ENCODE measurements at regions not wholly inside any gene's neighbourhood (a gene's known extent, or its start where the extent isn't known, plus 50 kb on each side); places are given as distances from the start of the nearest gene placed in this dataset.
"Not testable (repeated sequence)": the region's sequence is repeated elsewhere in the genome, so short reads cannot be mapped to it uniquely, and the experiment has no call there.

- Histone ChIP-seq H3K79me2 (ENCODE audit: low read depth) (no peaks in the 10 kb centered on the region), H3K36me3 (ENCODE audit: low read depth) (no peaks in the 10 kb centered on the region), H4K20me1 (ENCODE audit: insufficient read depth) (no peaks in the 10 kb centered on the region), H2AFZ (no peak overlapping the region), H3K27ac (no peak overlapping the region), H3K4me2 (no peak overlapping the region), H3K4me1 (replicated peaks; ENCODE audit: insufficient read depth) (no peaks in the 10 kb centered on the region), H3K9me3 (ENCODE audit: insufficient read depth, low read depth) (no peaks in the 10 kb centered on the region), H3K9me2 (ENCODE audit: insufficient read depth) (no peaks in the 10 kb centered on the region), H3F3A (ENCODE audit: insufficient read depth, low read depth) (no peaks in the 10 kb centered on the region), H3K27me3 (ENCODE audit: insufficient read depth, low read depth) (peaks cover 8% of the 10 kb centered on the region; the same call in 1 of the 2 replicates), H3K4me3 (no peak overlapping the region)
- intact Hi-C loops (cut with micrococcal nuclease; ENCODE audit: unreplicated experiment): no loop called here
- ChIA-PET POLR2A (ENCODE audit: unreplicated experiment) (no interaction called here), CTCF (no interaction called here)
- TF ChIP-seq EZH2 (IDR thresholded peaks at IDR 0.05; ENCODE audit: low read depth) (no peak), CTCF (conservative IDR thresholded peaks at IDR 0.05) (no peak)
- no peak for DNase-seq
- no TSS peak for BruUV-seq (replicated peaks)
These were observed 112.6 kb upstream of the MPHOSPH6 start for GRCh38 chr16:82282662-82283061.

- H3K79me2 ChIP-seq (ENCODE audit: low read depth): no peaks in the 10 kb centered on the region
- H3K9me3 ChIP-seq (ENCODE audit: insufficient read depth, low read depth): no peaks in the 10 kb centered on the region
- H3K27me3 ChIP-seq (ENCODE audit: insufficient read depth, low read depth): 0 out of 2 replicates have a peak, but pooled peaks cover 10% of the 10 kb centered on the region
- no peaks in the 10 kb centered on the region for H3K4me1 ChIP-seq (replicated peaks; ENCODE audit: insufficient read depth)
- DNase-seq: no peak
- no peaks in the 10 kb centered on the region for H4K20me1 ChIP-seq (ENCODE audit: insufficient read depth)
- no peak for TF ChIP-seq EZH2 (IDR thresholded peaks at IDR 0.05; ENCODE audit: low read depth)
- no peak overlapping the region for H3K4me2 ChIP-seq
- intact Hi-C loops (cut with micrococcal nuclease; ENCODE audit: unreplicated experiment): no loop called here
- H3K36me3 ChIP-seq (ENCODE audit: low read depth): no peaks in the 10 kb centered on the region
- ChIA-PET CTCF (no interaction called here), POLR2A (ENCODE audit: unreplicated experiment) (no interaction called here)
- H3K9me2 ChIP-seq (ENCODE audit: insufficient read depth): no peaks in the 10 kb centered on the region
- H3K4me3 ChIP-seq: no peak overlapping the region
- no TSS peak for BruUV-seq (replicated peaks)
- H3F3A ChIP-seq (ENCODE audit: insufficient read depth, low read depth): no peaks in the 10 kb centered on the region
- no peak overlapping the region for H3K27ac ChIP-seq
- H2AFZ ChIP-seq: no peak overlapping the region
These were observed 111.5 kb upstream of the MPHOSPH6 start for GRCh38 chr16:82281544-82281943.

- no peaks in the 10 kb centered on the region for H3K4me1 ChIP-seq (replicated peaks; ENCODE audit: insufficient read depth)
- H3K9me3 ChIP-seq (ENCODE audit: insufficient read depth, low read depth): no peaks in the 10 kb centered on the region
- H4K20me1 ChIP-seq (ENCODE audit: insufficient read depth): no peaks in the 10 kb centered on the region
- TF ChIP-seq CTCF (conservative IDR thresholded peaks at IDR 0.05) (no peak), EZH2 (IDR thresholded peaks at IDR 0.05; ENCODE audit: low read depth) (no peak)
- H2AFZ ChIP-seq: no peak overlapping the region
- H3K27me3 ChIP-seq (ENCODE audit: insufficient read depth, low read depth): 0 out of 2 replicates have a peak, but pooled peaks cover 9% of the 10 kb centered on the region
- no peak for DNase-seq
- H3K79me2 ChIP-seq (ENCODE audit: low read depth): no peaks in the 10 kb centered on the region
- H3K27ac ChIP-seq: no peak overlapping the region
- no peaks in the 10 kb centered on the region for H3K9me2 ChIP-seq (ENCODE audit: insufficient read depth)
- no peaks in the 10 kb centered on the region for H3K36me3 ChIP-seq (ENCODE audit: low read depth)
- ChIA-PET CTCF (no interaction called here), POLR2A (ENCODE audit: unreplicated experiment) (no interaction called here)
- H3K4me3 ChIP-seq: no peak overlapping the region
- intact Hi-C loops (cut with micrococcal nuclease; ENCODE audit: unreplicated experiment): no loop called here
- no TSS peak for BruUV-seq (replicated peaks)
- no peak overlapping the region for H3K4me2 ChIP-seq
- no peaks in the 10 kb centered on the region for H3F3A ChIP-seq (ENCODE audit: insufficient read depth, low read depth)
These were observed 110.8 kb upstream of the MPHOSPH6 start for GRCh38 chr16:82280867-82281266.

GRCh38 chr16:82275349-82275748, 105.3 kb upstream of the MPHOSPH6 start:
- H2AFZ ChIP-seq; POLR2A ChIA-PET (ENCODE audit: unreplicated experiment); H3K4me1 ChIP-seq (replicated peaks; ENCODE audit: insufficient read depth); H4K20me1 ChIP-seq (ENCODE audit: insufficient read depth); DNase-seq; H3K27ac ChIP-seq; H3F3A ChIP-seq (ENCODE audit: insufficient read depth, low read depth); H3K79me2 ChIP-seq (ENCODE audit: low read depth); CTCF ChIA-PET; H3K9me2 ChIP-seq (ENCODE audit: insufficient read depth); intact Hi-C loops (cut with micrococcal nuclease; ENCODE audit: unreplicated experiment); H3K36me3 ChIP-seq (ENCODE audit: low read depth); H3K9me3 ChIP-seq (ENCODE audit: insufficient read depth, low read depth); H3K4me3 ChIP-seq; BruUV-seq (replicated peaks); H3K4me2 ChIP-seq: not testable (repeated sequence)
- H3K27me3 ChIP-seq (ENCODE audit: insufficient read depth, low read depth): peaks cover 29% of the 10 kb centered on the region; the same call in 1 of the 2 replicates

Measured in PC-9 (cell line).